ENCODE measurements at regions not wholly inside any gene's neighbourhood (a gene's known extent, or its start where the extent isn't known, plus 50 kb on each side); places are given as distances from the start of the nearest gene placed in this dataset.

DNA sequence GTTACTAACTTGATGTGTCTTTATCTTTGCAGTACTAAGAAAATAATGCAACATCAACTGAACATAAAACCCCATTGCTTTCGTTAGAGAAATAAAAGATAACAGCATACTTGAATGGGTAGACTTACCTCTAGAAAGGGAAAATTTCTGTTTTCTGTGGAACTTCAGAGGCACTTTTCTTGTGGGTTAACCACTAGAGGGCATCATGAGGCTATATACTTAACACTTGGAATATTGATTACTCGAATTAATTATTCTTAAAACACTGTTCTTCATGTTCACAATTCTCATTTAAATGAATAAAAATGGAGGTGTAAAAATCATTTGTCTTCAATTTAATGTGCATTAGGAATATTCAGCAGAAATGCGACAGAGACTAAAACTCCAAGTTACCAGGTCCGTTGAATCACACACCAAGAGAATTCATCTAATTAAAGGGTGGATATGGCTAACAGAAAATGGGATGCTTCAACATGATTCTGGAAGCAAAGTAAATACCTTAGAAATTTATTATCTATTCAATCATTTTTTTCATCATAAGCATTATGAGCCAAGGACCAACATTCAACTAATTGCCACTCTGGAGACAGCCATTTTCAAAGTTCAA lies 330.8 kb upstream of the PREP start:
- TF ChIP-seq, protein P1, sequence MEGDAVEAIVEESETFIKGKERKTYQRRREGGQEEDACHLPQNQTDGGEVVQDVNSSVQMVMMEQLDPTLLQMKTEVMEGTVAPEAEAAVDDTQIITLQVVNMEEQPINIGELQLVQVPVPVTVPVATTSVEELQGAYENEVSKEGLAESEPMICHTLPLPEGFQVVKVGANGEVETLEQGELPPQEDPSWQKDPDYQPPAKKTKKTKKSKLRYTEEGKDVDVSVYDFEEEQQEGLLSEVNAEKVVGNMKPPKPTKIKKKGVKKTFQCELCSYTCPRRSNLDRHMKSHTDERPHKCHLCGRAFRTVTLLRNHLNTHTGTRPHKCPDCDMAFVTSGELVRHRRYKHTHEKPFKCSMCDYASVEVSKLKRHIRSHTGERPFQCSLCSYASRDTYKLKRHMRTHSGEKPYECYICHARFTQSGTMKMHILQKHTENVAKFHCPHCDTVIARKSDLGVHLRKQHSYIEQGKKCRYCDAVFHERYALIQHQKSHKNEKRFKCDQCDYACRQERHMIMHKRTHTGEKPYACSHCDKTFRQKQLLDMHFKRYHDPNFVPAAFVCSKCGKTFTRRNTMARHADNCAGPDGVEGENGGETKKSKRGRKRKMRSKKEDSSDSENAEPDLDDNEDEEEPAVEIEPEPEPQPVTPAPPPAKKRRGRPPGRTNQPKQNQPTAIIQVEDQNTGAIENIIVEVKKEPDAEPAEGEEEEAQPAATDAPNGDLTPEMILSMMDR (IDR thresholded peaks at IDR 0.05): peak; percentile 89
- TF ChIP-seq EZH2phosphoT487 (IDR thresholded peaks at IDR 0.05) (no peak), EZH2 (IDR thresholded peaks at IDR 0.05) (no peak)

All from neural progenitor cell (in vitro differentiated cells).